Aorta (tissue), 5 donors: ENCODE measurements at regions not wholly inside any gene's neighbourhood (a gene's known extent, or its start where the extent isn't known, plus 50 kb on each side); places are given as distances from the start of the nearest gene placed in this dataset.
A peak's percentile ranks its signal among the peaks of the same experiment; 100 is the strongest.

Source experiments
- ATAC-seq: fragments of 200-7000 bp; cut with Tn5 transposase; one replicate; pipeline ENCODE4 v1.9.1; 2022; ENCODE audit warnings: moderate library complexity; ENCODE audit not compliant: low FRiP score
- DNase-seq, 2 donors: peaks; one replicate each; pipeline ENCODE4 v3.0.0-alpha.2; 2020
- H3K27ac ChIP-seq, 2 donors: one replicate each; pipeline ENCODE4 v1.5.1; 2013; ENCODE audit warnings: low read length in 2 of 2, mild to moderate bottlenecking in 2 of 2, moderate library complexity in 2 of 2, control low read depth in 1 of 2, inconsistent platforms in 1 of 2, low read depth in 1 of 2
- H3K27me3 ChIP-seq, 2 donors: one replicate each; pipeline ENCODE4 v1.6.1; 2013; ENCODE audit warnings: control low read depth in 1 of 2, low read length in 1 of 2, mild to moderate bottlenecking in 1 of 2, moderate library complexity in 1 of 2; ENCODE audit not compliant: insufficient read depth in 2 of 2, control insufficient read depth in 1 of 2
- H3K36me3 ChIP-seq, 2 donors: one replicate each; pipeline ENCODE4 v1.6.1; 2013; ENCODE audit warnings: control low read depth in 1 of 2, low read length in 1 of 2, mild to moderate bottlenecking in 1 of 2; ENCODE audit not compliant: insufficient read depth in 2 of 2, control insufficient read depth in 1 of 2
- H3K4me1 ChIP-seq, 2 donors: one replicate each; pipeline ENCODE4 v1.6.1; 2013; ENCODE audit warnings: low read length in 2 of 2, control low read depth in 1 of 2, mild to moderate bottlenecking in 1 of 2, moderate library complexity in 1 of 2; ENCODE audit not compliant: insufficient read depth in 2 of 2, control insufficient read depth in 1 of 2
- H3K4me3 ChIP-seq, 2 donors: one replicate each; pipeline ENCODE4 v1.5.1; 2013; ENCODE audit warnings: low read length in 2 of 2, control low read depth in 1 of 2, mild to moderate bottlenecking in 1 of 2
- H3K9me3 ChIP-seq: one replicate; pipeline ENCODE4 v1.6.1; 2013; ENCODE audit warnings: mild to moderate bottlenecking, low read length; ENCODE audit not compliant: control insufficient read depth
- WGBS, 2 donors: extraction: QIAGEN DNeasy Blood & Tissue Kit; methylation state at CpG; one replicate each; pipeline ENCODE4 v1.1.7; 2013; 5-methylcytosine and 5-hydroxymethylcytosine counted together
- intact Hi-C, 2 donors: fragments of 100-400 bp; cut with DNase I; formaldehyde crosslinking; loops; one replicate each; pipeline versions ENCODE4 v1.14.2 to v1.15.0; 2022
- donor health status: healthy with polysubstance abuse.
- donor health status: Bipolar disorder and iron deficiency.
- donor health status: DM: no; HTN: no; CAD: no.
- donor health status: DM: no; HTN: no; CAD: no.
- donor health status: DM: yes; HTN: yes; CAD: no.

DNA sequence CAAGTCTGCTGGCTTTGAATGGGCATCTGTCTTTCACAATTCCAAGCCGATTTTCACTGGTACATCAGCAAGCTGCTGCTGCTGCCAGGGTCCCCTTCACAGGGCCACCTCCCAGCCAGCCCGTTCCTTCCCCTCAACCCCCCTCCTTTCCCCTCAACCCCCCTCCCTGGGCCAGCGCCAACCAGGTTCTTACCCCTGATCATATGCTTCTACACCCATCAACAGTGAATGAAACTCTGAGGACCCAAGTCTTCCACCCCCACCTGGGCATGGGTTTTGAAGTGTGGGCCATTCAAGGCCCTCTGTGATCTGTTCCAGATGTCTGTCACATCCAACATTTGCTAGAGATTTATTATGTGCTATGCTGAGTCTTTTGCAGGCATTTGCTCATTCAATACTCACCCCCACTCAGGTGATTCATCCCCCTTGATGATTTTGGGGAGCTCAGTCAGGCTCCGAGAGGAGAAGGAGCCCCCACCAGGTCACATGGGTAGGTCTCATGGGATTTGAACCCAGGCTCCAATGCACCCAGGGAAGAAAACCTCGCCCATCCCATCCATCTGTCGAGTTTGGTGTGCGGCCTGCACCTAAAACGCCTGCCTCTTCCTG lies 52.7 kb upstream of the FOXK1 start:
- no peaks in the 10 kb centered on the region for H3K4me1 ChIP-seq
- intact Hi-C loops, result no loop called here
- no peaks in the 10 kb centered on the region for H3K9me3 ChIP-seq
- no peak overlapping the region for H3K4me3 ChIP-seq
- H3K36me3 ChIP-seq, result no peaks in the 10 kb centered on the region
- no peak overlapping the region for H3K27ac ChIP-seq
- ATAC-seq (no peak), DNase-seq (no peak)
- H3K27me3 ChIP-seq, result no peaks in the 10 kb centered on the region
- 87% methylated on average over 8 of the region's 8 CpGs for WGBS, 2 donors

DNA sequence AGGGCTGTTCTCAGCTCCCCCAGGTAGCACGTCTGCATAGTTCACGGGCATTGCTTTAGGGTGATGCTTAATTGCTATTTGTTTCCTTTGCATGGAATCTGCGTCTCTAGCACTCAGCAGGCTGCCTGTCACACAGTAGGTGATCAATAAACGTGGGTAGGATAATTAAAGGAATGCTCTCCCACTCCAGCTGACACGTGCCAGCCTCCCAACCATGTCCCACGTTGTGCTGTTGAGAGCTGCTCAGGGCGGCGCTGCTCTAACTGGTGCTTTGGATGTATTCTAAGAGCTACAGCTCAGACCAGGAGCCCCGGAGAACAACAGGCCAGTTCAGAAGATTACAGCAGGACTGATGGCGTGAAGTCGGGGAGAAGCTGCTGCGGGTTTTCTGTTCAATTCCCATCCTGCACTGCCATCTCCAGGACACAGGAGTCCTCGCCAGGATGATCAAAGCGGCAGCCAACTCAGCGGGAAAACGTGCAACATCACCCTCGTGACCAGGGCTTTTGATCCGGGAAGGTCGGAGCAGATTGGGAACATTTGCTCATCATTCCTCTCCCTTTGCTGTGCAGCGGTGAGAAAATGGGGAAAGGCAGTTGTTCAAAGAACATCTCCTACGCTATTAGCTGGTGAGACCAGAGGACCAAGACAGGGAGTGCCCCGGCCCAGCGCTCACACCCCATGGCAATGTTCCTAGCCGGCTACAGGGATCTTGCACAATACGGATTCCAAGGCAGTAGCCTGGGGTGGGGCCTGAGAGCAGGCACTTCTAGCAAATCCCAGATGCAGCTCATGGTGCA lies 50.5 kb upstream of the FOXK1 start:
- H3K27me3 ChIP-seq, result no peaks in the 10 kb centered on the region
- WGBS, 2 donors, result 10 to 11% methylated on average over 25 of the region's 25 CpGs
- H3K4me1 ChIP-seq, result no peaks in the 10 kb centered on the region
- peak; percentile 90 for DNase-seq
- intact Hi-C loops, result loop anchor here (1.0 to 5.0 kb wide), 2 partner anchors 20 to 116 kb away; no protein-coding TSS in a partner anchor
- H3K9me3 ChIP-seq, result no peaks in the 10 kb centered on the region
- ATAC-seq, result peak; percentile 93
- no peak overlapping the region for H3K27ac ChIP-seq
- H3K4me3 ChIP-seq, result no peak overlapping the region
- H3K36me3 ChIP-seq, result no peaks in the 10 kb centered on the region
